Glutamatergic neuron (in vitro differentiated cells): ENCODE measurements at regions not wholly inside any gene's neighbourhood (a gene's known extent, or its start where the extent isn't known, plus 50 kb on each side); places are given as distances from the start of the nearest gene placed in this dataset.

Experiments used
- DNase-seq: peaks from one replicate; pipeline ENCODE4 v3.0.0; 2022
- H3K27ac Mint-ChIP-seq: one replicate; pipeline ENCODE4 v1.8.0; 2020; ENCODE audit warnings: mild to moderate bottlenecking, mixed read lengths, inconsistent platforms; ENCODE audit not compliant: unreplicated experiment
- H3K27me3 Mint-ChIP-seq: one replicate; pipeline ENCODE4 v1.8.0; 2020; ENCODE audit warnings: mild to moderate bottlenecking, moderate library complexity, mixed read lengths, inconsistent platforms; ENCODE audit not compliant: unreplicated experiment
- H3K36me3 Mint-ChIP-seq: one replicate; pipeline ENCODE4 v1.8.0; 2020; ENCODE audit warnings: mild to moderate bottlenecking, mixed read lengths, inconsistent platforms; ENCODE audit not compliant: unreplicated experiment
- H3K4me1 Mint-ChIP-seq: one replicate; pipeline ENCODE4 v1.8.0; 2020; ENCODE audit warnings: mild to moderate bottlenecking, low read depth, mixed read lengths, inconsistent platforms; ENCODE audit not compliant: unreplicated experiment
- H3K4me3 Mint-ChIP-seq: one replicate; pipeline ENCODE4 v1.8.0; 2020; ENCODE audit warnings: mild to moderate bottlenecking, mixed read lengths, inconsistent platforms; ENCODE audit not compliant: unreplicated experiment
- H3K9me3 Mint-ChIP-seq: one replicate; pipeline ENCODE4 v1.8.0; 2020; ENCODE audit warnings: mild to moderate bottlenecking, moderate library complexity, mixed read lengths, inconsistent platforms; ENCODE audit not compliant: unreplicated experiment
- CTCF ChIP-seq: fragments of 200-600 bp; sonication (generic); IDR thresholded peaks from one replicate; pipeline ENCODE4 v1.5.0; 2021; ENCODE audit not compliant: partially characterized antibody, unreplicated experiment

- H3K4me1 Mint-ChIP-seq = no peaks in the 10 kb centered on the region
- H3K9me3 Mint-ChIP-seq = peaks cover 3% of the 10 kb centered on the region
- no peaks in the 10 kb centered on the region for H3K36me3 Mint-ChIP-seq
- no peak overlapping the region for H3K27ac Mint-ChIP-seq
- H3K27me3 Mint-ChIP-seq = peaks cover 4% of the 10 kb centered on the region
- H3K4me3 Mint-ChIP-seq = no peak overlapping the region
- no peak for TF ChIP-seq CTCF
- no peak for DNase-seq
Measured at GRCh38 chr10:62463364-62463763, 89.2 kb downstream of the ZNF365 start.

- Mint-ChIP-seq H3K36me3 (no peaks in the 10 kb centered on the region), H3K4me3 (no peak overlapping the region), H3K27ac (no peak overlapping the region), H3K4me1 (no peaks in the 10 kb centered on the region), H3K27me3 (peaks cover 4% of the 10 kb centered on the region), H3K9me3 (peaks cover 3% of the 10 kb centered on the region)
- no peak for TF ChIP-seq CTCF
- no peak for DNase-seq
Measured at GRCh38 chr10:62464308-62464707, 90.1 kb downstream of the ZNF365 start.

- peaks cover 4% of the 10 kb centered on the region for H3K27me3 Mint-ChIP-seq
- peaks cover 5% of the 10 kb centered on the region for H3K4me1 Mint-ChIP-seq
- DNase-seq = no peak
- H3K36me3 Mint-ChIP-seq = no peaks in the 10 kb centered on the region
- H3K9me3 Mint-ChIP-seq = peaks cover 3% of the 10 kb centered on the region
- no peak overlapping the region for H3K4me3 Mint-ChIP-seq
- no peak for TF ChIP-seq CTCF
- H3K27ac Mint-ChIP-seq = no peak overlapping the region
Measured at GRCh38 chr10:62466590-62466989, 92.4 kb downstream of the ZNF365 start.

- H3K4me3 Mint-ChIP-seq = no peak overlapping the region
- H3K36me3 Mint-ChIP-seq = no peaks in the 10 kb centered on the region
- peaks cover 3% of the 10 kb centered on the region for H3K9me3 Mint-ChIP-seq
- DNase-seq = no peak
- peaks cover 4% of the 10 kb centered on the region for H3K27me3 Mint-ChIP-seq
- peaks cover 5% of the 10 kb centered on the region for H3K4me1 Mint-ChIP-seq
- H3K27ac Mint-ChIP-seq = no peak overlapping the region
- no peak for TF ChIP-seq CTCF
Measured at GRCh38 chr10:62467527-62467926, 93.4 kb downstream of the ZNF365 start.

- H3K4me3 Mint-ChIP-seq = no peak overlapping the region
- H3K27ac Mint-ChIP-seq = no peak overlapping the region
- no peaks in the 10 kb centered on the region for H3K9me3 Mint-ChIP-seq
- DNase-seq = no peak
- H3K4me1 Mint-ChIP-seq = peaks cover 5% of the 10 kb centered on the region
- peaks cover 2% of the 10 kb centered on the region for H3K27me3 Mint-ChIP-seq
- H3K36me3 Mint-ChIP-seq = no peaks in the 10 kb centered on the region
- no peak for TF ChIP-seq CTCF
Measured at GRCh38 chr10:62471711-62472110, 97.5 kb downstream of the ZNF365 start.
